Fibroblast of lung (primary cell): ENCODE measurements at regions not wholly inside any gene's neighbourhood (a gene's known extent, or its start where the extent isn't known, plus 50 kb on each side); places are given as distances from the start of the nearest gene placed in this dataset.

ENCODE experiments used
- DNase-seq, 2 donors: peaks; one replicate each; pipeline versions ENCODE4 v3.0.0 to v3.0.0-alpha.2; 2010; ENCODE audit warnings: low read depth in 2 of 2
- H2AFZ ChIP-seq: 2 replicates; pipeline ENCODE4 v1.5.1; 2012; ENCODE audit warnings: low read length, control low read depth, inconsistent platforms
- H3K27ac ChIP-seq: 2 replicates; pipeline ENCODE4 v1.5.1; 2011; ENCODE audit warnings: low read length, control low read depth; ENCODE audit not compliant: insufficient read depth
- H3K27me3 ChIP-seq: 2 replicates; pipeline ENCODE4 v1.5.1; 2011; ENCODE audit warnings: mild to moderate bottlenecking, low read length; ENCODE audit not compliant: control insufficient read depth, insufficient read depth
- H3K36me3 ChIP-seq: 2 replicates; pipeline ENCODE4 v1.5.1; 2011; ENCODE audit warnings: low read length; ENCODE audit not compliant: control insufficient read depth, insufficient read depth
- H3K4me1 ChIP-seq: 2 replicates; pipeline ENCODE4 v1.5.1; 2011; ENCODE audit warnings: low read length; ENCODE audit not compliant: control insufficient read depth, insufficient read depth; ENCODE audit errors: extremely low read depth
- H3K4me2 ChIP-seq: 2 replicates; pipeline ENCODE4 v1.5.1; 2011; ENCODE audit warnings: low read length, control low read depth; ENCODE audit not compliant: insufficient read depth; ENCODE audit errors: extremely low read depth
- H3K4me3 ChIP-seq, 4 experiments: fragments of 200-600 bp in 1 of 4; sonication (generic) in 1 of 4; replicated peaks in 1 of 4; 2 replicates each; pipeline ENCODE4 v1.5.1; 2011 to 2016; ENCODE audit warnings: low read length in 4 of 4, low read depth in 3 of 4, mild to moderate bottlenecking in 3 of 4, control low read depth in 2 of 4, inconsistent platforms in 1 of 4, mixed read lengths in 1 of 4; ENCODE audit not compliant: insufficient read depth in 1 of 4; ENCODE audit errors: control extremely low read depth in 1 of 4
- H3K79me2 ChIP-seq: 2 replicates; pipeline ENCODE4 v1.5.1; 2012; ENCODE audit warnings: mild to moderate bottlenecking, low read length, inconsistent platforms; ENCODE audit not compliant: control insufficient read depth, insufficient read depth
- H3K9ac ChIP-seq: 2 replicates; pipeline ENCODE4 v1.5.1; 2011; ENCODE audit warnings: mild to moderate bottlenecking, low read length, control low read depth; ENCODE audit not compliant: insufficient read depth
- H3K9me3 ChIP-seq: 2 replicates; pipeline ENCODE4 v1.5.1; 2012; ENCODE audit warnings: low read depth, low read length; ENCODE audit not compliant: control insufficient read depth, insufficient read depth
- H4K20me1 ChIP-seq: 2 replicates; pipeline ENCODE4 v1.5.1; 2011; ENCODE audit warnings: low read length; ENCODE audit not compliant: control insufficient read depth, insufficient read depth; ENCODE audit errors: extremely low read depth
- EZH2 ChIP-seq: IDR thresholded peaks from 2 replicates; pipeline ENCODE4 v1.5.1; 2012; ENCODE audit warnings: low read length, control low read depth, mild to moderate bottlenecking; ENCODE audit errors: missing control alignments
- TF ChIP-seq, protein P1 (sequence below), 2 donors: IDR thresholded peaks in 1 of 2; conservative IDR thresholded peaks in 1 of 2; 1 replicate in 1 of 2; 2 replicates in 1 of 2; pipeline ENCODE4 v1.5.1; 2011 to 2012; ENCODE audit warnings: low read length in 2 of 2, control low read depth in 1 of 2, inconsistent platforms in 1 of 2, low read depth in 1 of 2, mild to moderate bottlenecking in 1 of 2

DNA sequence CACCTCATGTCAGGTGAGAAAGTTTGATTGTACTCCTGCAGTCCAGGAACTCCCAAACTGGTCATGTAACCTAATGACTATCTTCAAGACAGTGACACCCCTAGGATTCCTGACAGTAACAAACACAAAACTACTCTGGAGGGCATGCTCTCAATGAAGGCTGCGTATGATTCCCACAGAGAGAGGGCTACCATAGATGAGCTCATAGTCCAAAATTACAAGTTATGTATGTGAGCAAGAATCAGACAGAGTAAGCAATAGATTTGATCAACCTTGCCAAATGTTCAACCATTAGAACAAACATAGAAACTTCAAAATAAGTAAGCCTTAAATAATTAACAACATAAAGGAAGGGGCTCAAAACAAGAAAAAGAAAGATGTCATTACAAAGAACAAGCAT, 158.1 kb downstream of the COPRS start:
- Histone ChIP-seq H3K4me1 (peaks cover 8% of the 10 kb centered on the region), H3K4me2 (no peak overlapping the region), H4K20me1 (no peaks in the 10 kb centered on the region), H3K9me3 (no peaks in the 10 kb centered on the region), H3K27me3 (no peaks in the 10 kb centered on the region), H3K79me2 (no peaks in the 10 kb centered on the region), H3K9ac (no peak overlapping the region), H3K36me3 (no peaks in the 10 kb centered on the region), H3K4me3 (no peak overlapping the region), H2AFZ (no peak overlapping the region), H3K27ac (no peak overlapping the region)
- TF ChIP-seq, protein P1, sequence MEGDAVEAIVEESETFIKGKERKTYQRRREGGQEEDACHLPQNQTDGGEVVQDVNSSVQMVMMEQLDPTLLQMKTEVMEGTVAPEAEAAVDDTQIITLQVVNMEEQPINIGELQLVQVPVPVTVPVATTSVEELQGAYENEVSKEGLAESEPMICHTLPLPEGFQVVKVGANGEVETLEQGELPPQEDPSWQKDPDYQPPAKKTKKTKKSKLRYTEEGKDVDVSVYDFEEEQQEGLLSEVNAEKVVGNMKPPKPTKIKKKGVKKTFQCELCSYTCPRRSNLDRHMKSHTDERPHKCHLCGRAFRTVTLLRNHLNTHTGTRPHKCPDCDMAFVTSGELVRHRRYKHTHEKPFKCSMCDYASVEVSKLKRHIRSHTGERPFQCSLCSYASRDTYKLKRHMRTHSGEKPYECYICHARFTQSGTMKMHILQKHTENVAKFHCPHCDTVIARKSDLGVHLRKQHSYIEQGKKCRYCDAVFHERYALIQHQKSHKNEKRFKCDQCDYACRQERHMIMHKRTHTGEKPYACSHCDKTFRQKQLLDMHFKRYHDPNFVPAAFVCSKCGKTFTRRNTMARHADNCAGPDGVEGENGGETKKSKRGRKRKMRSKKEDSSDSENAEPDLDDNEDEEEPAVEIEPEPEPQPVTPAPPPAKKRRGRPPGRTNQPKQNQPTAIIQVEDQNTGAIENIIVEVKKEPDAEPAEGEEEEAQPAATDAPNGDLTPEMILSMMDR (conservative IDR thresholded peaks at IDR 0.05 in 1 of 2, IDR thresholded peaks at IDR 0.05 in 1 of 2; ENCODE audit: low read depth in 1 of 2, low read length in 2 of 2), result no peak
- no peak for TF ChIP-seq EZH2
- DNase-seq, result no peak

DNA sequence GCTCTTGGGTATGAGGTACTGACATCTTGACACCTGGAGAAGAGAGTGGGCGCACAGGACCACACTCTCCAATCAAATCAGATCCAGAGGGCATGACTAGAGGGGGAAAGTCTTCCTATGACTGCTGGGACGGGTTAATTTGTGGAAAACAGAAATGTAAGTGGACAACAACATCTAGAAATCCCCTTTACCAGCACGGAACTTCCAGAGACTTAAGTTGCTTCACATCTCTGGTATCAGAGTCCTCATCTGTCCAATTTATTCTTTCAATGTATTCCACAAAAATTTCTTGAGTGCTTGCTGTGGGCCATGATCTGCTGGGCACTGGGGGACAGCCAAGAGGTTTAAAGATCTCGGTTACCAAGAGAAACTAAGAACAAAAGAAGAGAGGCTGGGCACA, 159.2 kb downstream of the COPRS start:
- Histone ChIP-seq H3K4me1 (peaks cover 18% of the 10 kb centered on the region), H3K4me2 (no peak overlapping the region), H3K79me2 (no peaks in the 10 kb centered on the region), H3K36me3 (no peaks in the 10 kb centered on the region), H2AFZ (no peak overlapping the region), H3K27me3 (no peaks in the 10 kb centered on the region), H4K20me1 (no peaks in the 10 kb centered on the region), H3K4me3 (no peak overlapping the region), H3K27ac (no peak overlapping the region), H3K9ac (no peak overlapping the region), H3K9me3 (no peaks in the 10 kb centered on the region)
- DNase-seq, result no peak
- TF ChIP-seq, protein P1 (conservative IDR thresholded peaks at IDR 0.05 in 1 of 2, IDR thresholded peaks at IDR 0.05 in 1 of 2; ENCODE audit: low read depth in 1 of 2, low read length in 2 of 2), result no peak
- TF ChIP-seq EZH2, result no peak

DNA sequence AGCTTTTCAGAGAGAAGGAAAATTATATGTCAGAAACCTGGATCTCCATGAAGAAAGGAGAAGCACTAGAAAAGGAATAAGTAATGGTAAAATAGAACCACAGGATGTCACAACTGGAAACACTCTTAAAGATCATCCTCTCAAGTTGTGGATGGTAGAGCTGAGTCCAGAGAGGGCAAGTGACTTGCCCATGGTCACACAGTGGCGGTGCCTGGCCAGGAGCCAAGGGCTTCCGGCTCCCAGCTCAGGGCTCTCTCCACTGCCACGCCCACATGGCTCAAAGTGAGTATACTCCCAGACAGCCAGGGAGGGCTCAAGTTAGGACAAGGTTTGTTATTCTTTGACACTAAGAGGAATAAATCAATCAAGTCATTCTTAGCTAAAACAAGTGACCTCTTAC, 159.8 kb downstream of the COPRS start:
- H3K36me3 ChIP-seq, result no peaks in the 10 kb centered on the region
- peak; percentile 46 to 49 for DNase-seq

More for the DNA sequence above, 159.8 kb downstream of the COPRS start:
- Histone ChIP-seq H3K4me3 (no peak overlapping the region), H2AFZ (no peak overlapping the region), H3K27ac (no peak overlapping the region), H3K27me3 (no peaks in the 10 kb centered on the region), H3K4me2 (no peak overlapping the region), H3K9ac (no peak overlapping the region), H3K79me2 (no peaks in the 10 kb centered on the region), H4K20me1 (no peaks in the 10 kb centered on the region), H3K9me3 (no peaks in the 10 kb centered on the region), H3K4me1 (peaks cover 18% of the 10 kb centered on the region)
- TF ChIP-seq, protein P1 (conservative IDR thresholded peaks at IDR 0.05 in 1 of 2, IDR thresholded peaks at IDR 0.05 in 1 of 2; ENCODE audit: low read depth in 1 of 2, low read length in 2 of 2), result no peak
- TF ChIP-seq EZH2, result no peak
